Prostate gland (tissue), 2 donors: ENCODE measurements at regions not wholly inside any gene's neighbourhood (a gene's known extent, or its start where the extent isn't known, plus 50 kb on each side); places are given as distances from the start of the nearest gene placed in this dataset.

Source experiments
- CTCF ChIP-seq, 4 experiments: fragments of 200-600 bp in 2 of 4; fragments of 450-650 bp in 2 of 4; sonication (generic) in 2 of 4; IDR thresholded peaks; 1 replicate in 3 of 4; 2 replicates in 1 of 4; pipeline ENCODE4 v1.5.1; 2016 to 2019; ENCODE audit warnings: antibody characterized with exemption in 4 of 4, mild to moderate bottlenecking in 2 of 4, moderate library complexity in 2 of 4
- POLR2A ChIP-seq: fragments of 450-650 bp; IDR thresholded peaks from one replicate; pipeline ENCODE4 v1.6.1; 2016; ENCODE audit warnings: antibody characterized with exemption, mild to moderate bottlenecking
- POLR2AphosphoS5 ChIP-seq: sonication (generic); formaldehyde crosslinking; IDR thresholded peaks from one replicate; pipeline ENCODE4 v1.6.1; 2017; ENCODE audit warnings: antibody characterized with exemption

DNA sequence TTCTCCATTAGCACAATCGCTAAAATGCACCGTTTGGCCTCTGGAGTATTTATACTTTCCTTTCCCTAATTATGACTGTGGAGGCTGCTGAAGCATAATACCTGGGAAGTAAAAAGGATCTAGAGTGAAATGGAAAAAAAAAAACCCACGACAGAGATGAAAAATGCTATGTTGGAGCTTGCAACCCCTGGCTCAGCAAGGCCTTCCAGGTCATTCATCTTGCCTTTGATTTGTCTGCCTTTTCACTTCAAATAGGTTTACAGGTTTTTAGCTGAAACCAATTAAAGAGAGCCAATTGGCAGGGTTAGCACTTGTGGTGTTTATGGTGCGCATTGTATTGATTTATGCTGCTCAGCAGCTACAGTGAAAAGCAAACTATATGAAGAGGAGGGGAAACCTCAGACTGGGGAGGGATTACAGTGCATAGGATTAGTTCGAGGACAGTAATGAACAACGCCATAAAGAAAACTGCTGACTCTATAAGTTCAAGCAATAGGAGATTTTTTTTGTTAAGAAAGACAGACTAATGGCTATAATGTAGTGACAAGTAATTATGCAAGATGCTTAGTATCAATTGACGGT lies 347.9 kb downstream of the MEIS1 start:
- TF ChIP-seq CTCF (IDR thresholded peaks at IDR 0.05) (no peak), POLR2A (no peak), POLR2AphosphoS5 (no peak)
